T-helper 17 cell (primary cell): ENCODE measurements at regions not wholly inside any gene's neighbourhood (a gene's known extent, or its start where the extent isn't known, plus 50 kb on each side); places are given as distances from the start of the nearest gene placed in this dataset.

Source experiments
- ATAC-seq: fragments of 150-1000 bp; cut with Tn5 transposase; 2 replicates; pipeline ENCODE4 v1.10.0; 2021; ENCODE audit warnings: mild to moderate bottlenecking, moderate library complexity
- DNase-seq, 3 donors: peaks; one replicate each; pipeline versions ENCODE4 v3.0.0 to v3.0.0-alpha.2; 2020 to 2021
- H3K9me3 ChIP-seq: one replicate; pipeline ENCODE4 v1.7.0; 2013; ENCODE audit warnings: low read length, mild to moderate bottlenecking; ENCODE audit not compliant: control insufficient read depth, poor library complexity, severe bottlenecking
- H3K27ac Mint-ChIP-seq: one replicate; pipeline ENCODE4 v1.8.0; 2022; ENCODE audit warnings: mild to moderate bottlenecking, moderate library complexity, mixed read lengths
- H3K27me3 Mint-ChIP-seq: one replicate; pipeline ENCODE4 v1.8.0; 2022; ENCODE audit warnings: mixed read lengths
- H3K36me3 Mint-ChIP-seq: one replicate; pipeline ENCODE4 v1.8.0; 2022; ENCODE audit warnings: low read depth, mixed read lengths
- H3K4me1 Mint-ChIP-seq: one replicate; pipeline ENCODE4 v1.8.0; 2022; ENCODE audit warnings: mild to moderate bottlenecking, mixed read lengths
- H3K4me3 Mint-ChIP-seq: one replicate; pipeline ENCODE4 v1.8.0; 2022; ENCODE audit warnings: mild to moderate bottlenecking, moderate library complexity, mixed read lengths

GRCh38 chr1:221948459-221948858 lies 206.6 kb upstream of the DUSP10 start:
- no peak overlapping the region for H3K27ac Mint-ChIP-seq
- no peak overlapping the region for H3K4me3 Mint-ChIP-seq
- DNase-seq = no peak
- ATAC-seq = no peak
- no peaks in the 10 kb centered on the region for H3K27me3 Mint-ChIP-seq
- H3K4me1 Mint-ChIP-seq = no peaks in the 10 kb centered on the region
- H3K9me3 ChIP-seq = peaks cover 3% of the 10 kb centered on the region
- no peaks in the 10 kb centered on the region for H3K36me3 Mint-ChIP-seq

DNA sequence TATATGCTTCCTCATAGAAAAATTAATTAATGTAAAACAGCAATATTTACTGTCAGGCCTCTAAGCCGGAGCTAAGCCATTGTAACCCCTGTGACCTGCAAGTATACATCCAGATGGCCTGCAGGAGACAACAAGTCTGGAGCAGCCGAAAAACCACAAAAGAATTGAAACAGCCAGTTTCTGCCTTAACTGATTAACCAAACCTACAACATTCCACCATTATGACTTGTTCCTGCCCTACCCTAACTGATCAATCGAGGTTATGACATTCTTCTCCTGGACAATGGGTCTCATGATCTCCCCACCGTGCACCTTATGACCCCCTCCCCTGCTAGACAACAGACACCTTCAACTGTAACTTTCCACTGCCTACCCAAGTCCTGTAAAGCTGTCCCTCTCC lies 205.8 kb upstream of the DUSP10 start:
- H3K9me3 ChIP-seq = peaks cover 3% of the 10 kb centered on the region

GRCh38 chr1:221946768-221947167 lies 204.9 kb upstream of the DUSP10 start:
- peaks cover 3% of the 10 kb centered on the region for H3K9me3 ChIP-seq
- H3K4me1 Mint-ChIP-seq = no peaks in the 10 kb centered on the region
- H3K27me3 Mint-ChIP-seq = no peaks in the 10 kb centered on the region
- DNase-seq (no peak), ATAC-seq (no peak)
- no peak overlapping the region for H3K4me3 Mint-ChIP-seq
- no peaks in the 10 kb centered on the region for H3K36me3 Mint-ChIP-seq
- no peak overlapping the region for H3K27ac Mint-ChIP-seq

More for the DNA sequence above, 205.8 kb upstream of the DUSP10 start:
- no peak for DNase-seq
- Mint-ChIP-seq H3K27ac (no peak overlapping the region), H3K36me3 (no peaks in the 10 kb centered on the region), H3K4me1 (no peaks in the 10 kb centered on the region), H3K27me3 (no peaks in the 10 kb centered on the region), H3K4me3 (no peak overlapping the region)
- no peak for ATAC-seq

- H3K36me3 Mint-ChIP-seq = no peaks in the 10 kb centered on the region
- H3K4me3 Mint-ChIP-seq = no peak overlapping the region
- DNase-seq = no peak
- ATAC-seq = no peak
- peaks cover 3% of the 10 kb centered on the region for H3K9me3 ChIP-seq
- H3K4me1 Mint-ChIP-seq = no peaks in the 10 kb centered on the region
- no peak overlapping the region for H3K27ac Mint-ChIP-seq
- no peaks in the 10 kb centered on the region for H3K27me3 Mint-ChIP-seq
Measured at GRCh38 chr1:221945669-221946068, 203.8 kb upstream of the DUSP10 start.

DNA sequence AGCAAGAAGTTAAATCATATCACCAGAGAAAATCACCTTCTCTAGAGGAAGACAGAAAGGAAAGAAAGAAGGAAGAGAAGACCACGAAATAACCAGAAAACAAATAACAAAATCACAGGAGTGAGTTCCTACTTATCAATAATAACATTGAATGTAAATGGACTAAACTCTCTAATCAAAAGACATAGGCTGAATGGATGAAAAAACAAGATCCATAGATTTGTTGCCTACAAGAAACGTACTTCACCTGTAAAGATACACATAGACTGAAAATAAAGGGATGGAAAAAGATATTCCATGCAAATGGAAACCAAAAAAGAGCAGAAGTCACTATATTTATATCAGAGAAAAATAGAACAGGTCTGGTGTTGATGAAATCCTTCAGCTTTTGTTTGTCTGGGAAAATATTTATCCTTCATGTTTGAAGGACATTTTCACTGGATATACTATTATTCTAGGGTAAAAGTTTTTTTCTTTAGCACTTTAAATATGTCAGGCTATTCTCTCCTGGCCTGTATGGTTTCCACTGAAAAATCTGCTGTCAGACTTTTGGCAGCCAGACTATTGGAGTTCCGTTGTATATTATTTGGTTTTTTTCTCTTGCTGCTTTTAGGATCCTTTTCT lies 202.5 kb upstream of the DUSP10 start:
- DNase-seq (no peak), ATAC-seq (no peak)
- Mint-ChIP-seq H3K27me3 (no peaks in the 10 kb centered on the region), H3K27ac (no peak overlapping the region), H3K36me3 (no peaks in the 10 kb centered on the region), H3K4me3 (no peak overlapping the region), H3K4me1 (no peaks in the 10 kb centered on the region)
- H3K9me3 ChIP-seq = peaks cover 3% of the 10 kb centered on the region

- DNase-seq (no peak), ATAC-seq (no peak)
- H3K27ac Mint-ChIP-seq = no peak overlapping the region
- peaks cover 3% of the 10 kb centered on the region for H3K9me3 ChIP-seq
- no peak overlapping the region for H3K4me3 Mint-ChIP-seq
- H3K27me3 Mint-ChIP-seq = no peaks in the 10 kb centered on the region
- no peaks in the 10 kb centered on the region for H3K36me3 Mint-ChIP-seq
- no peaks in the 10 kb centered on the region for H3K4me1 Mint-ChIP-seq
Measured at GRCh38 chr1:221940631-221941030, 198.7 kb upstream of the DUSP10 start.

GRCh38 chr1:221939607-221940006 lies 197.7 kb upstream of the DUSP10 start:
- Mint-ChIP-seq H3K27me3 (no peaks in the 10 kb centered on the region), H3K4me1 (no peaks in the 10 kb centered on the region), H3K4me3 (no peak overlapping the region), H3K36me3 (no peaks in the 10 kb centered on the region), H3K27ac (no peak overlapping the region)
- H3K9me3 ChIP-seq = no peaks in the 10 kb centered on the region
- ATAC-seq (peak; percentile 54), DNase-seq (no peak)

- DNase-seq (no peak), ATAC-seq (no peak)
- H3K4me3 Mint-ChIP-seq = no peak overlapping the region
- no peak overlapping the region for H3K27ac Mint-ChIP-seq
- H3K27me3 Mint-ChIP-seq = no peaks in the 10 kb centered on the region
- H3K36me3 Mint-ChIP-seq = no peaks in the 10 kb centered on the region
- H3K9me3 ChIP-seq = no peaks in the 10 kb centered on the region
- H3K4me1 Mint-ChIP-seq = no peaks in the 10 kb centered on the region
Measured at GRCh38 chr1:221937155-221937953, 195.5 kb upstream of the DUSP10 start.

GRCh38 chr1:221933814-221934213 lies 191.9 kb upstream of the DUSP10 start:
- H3K9me3 ChIP-seq = no peaks in the 10 kb centered on the region
- Mint-ChIP-seq H3K4me3 (no peak overlapping the region), H3K27me3 (no peaks in the 10 kb centered on the region), H3K4me1 (no peaks in the 10 kb centered on the region), H3K36me3 (no peaks in the 10 kb centered on the region), H3K27ac (no peak overlapping the region)
- DNase-seq = no peak
- no peak for ATAC-seq

- DNase-seq (no peak), ATAC-seq (no peak)
- H3K27ac Mint-ChIP-seq = no peak overlapping the region
- H3K9me3 ChIP-seq = no peaks in the 10 kb centered on the region
- H3K27me3 Mint-ChIP-seq = no peaks in the 10 kb centered on the region
- no peak overlapping the region for H3K4me3 Mint-ChIP-seq
- H3K4me1 Mint-ChIP-seq = no peaks in the 10 kb centered on the region
- H3K36me3 Mint-ChIP-seq = no peaks in the 10 kb centered on the region
Measured at GRCh38 chr1:221926441-221926840, 184.6 kb upstream of the DUSP10 start.

GRCh38 chr1:221925947-221926346 lies 184.1 kb upstream of the DUSP10 start:
- ATAC-seq = no peak
- Mint-ChIP-seq H3K4me3 (no peak overlapping the region), H3K27me3 (no peaks in the 10 kb centered on the region), H3K27ac (no peak overlapping the region), H3K36me3 (no peaks in the 10 kb centered on the region), H3K4me1 (no peaks in the 10 kb centered on the region)
- no peaks in the 10 kb centered on the region for H3K9me3 ChIP-seq
- DNase-seq = no peak

DNA sequence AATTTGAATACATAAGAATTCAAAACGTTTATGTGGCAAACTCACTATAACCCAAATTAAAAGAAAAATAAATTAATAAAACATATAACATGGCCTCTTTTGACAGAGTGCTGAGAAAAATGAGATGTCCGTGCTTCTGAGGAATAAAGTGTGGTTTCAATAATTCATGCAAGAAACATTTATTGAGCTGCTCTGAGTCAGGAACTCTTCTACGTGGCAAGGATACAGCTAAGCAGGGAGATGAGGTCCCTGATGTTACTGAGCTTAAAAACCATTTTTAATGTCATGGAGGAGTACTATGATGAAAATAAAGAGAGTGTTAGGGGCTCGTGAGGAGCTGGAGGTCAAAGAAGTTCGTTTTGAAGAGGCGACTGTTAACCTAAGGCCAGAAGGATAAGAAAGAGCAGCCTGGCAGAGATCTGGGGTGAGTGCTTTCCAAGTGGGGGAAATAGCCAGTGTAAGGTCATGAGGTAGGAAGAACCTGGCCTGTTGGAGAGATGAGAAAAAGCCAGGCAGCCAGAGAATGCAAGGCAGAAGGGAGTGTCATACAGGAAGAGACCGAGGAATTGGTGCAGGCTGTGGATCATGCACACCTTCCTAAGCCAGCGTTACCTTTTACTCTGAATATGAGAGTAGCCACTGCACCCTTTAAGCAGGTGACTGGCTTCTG lies 182.2 kb upstream of the DUSP10 start:
- DNase-seq (no peak), ATAC-seq (no peak)
- H3K4me1 Mint-ChIP-seq = no peaks in the 10 kb centered on the region
- peak overlapping the region; percentile 46 for H3K27ac Mint-ChIP-seq
- H3K36me3 Mint-ChIP-seq = no peaks in the 10 kb centered on the region
- no peaks in the 10 kb centered on the region for H3K27me3 Mint-ChIP-seq
- no peak overlapping the region for H3K4me3 Mint-ChIP-seq
- H3K9me3 ChIP-seq = no peaks in the 10 kb centered on the region

DNA sequence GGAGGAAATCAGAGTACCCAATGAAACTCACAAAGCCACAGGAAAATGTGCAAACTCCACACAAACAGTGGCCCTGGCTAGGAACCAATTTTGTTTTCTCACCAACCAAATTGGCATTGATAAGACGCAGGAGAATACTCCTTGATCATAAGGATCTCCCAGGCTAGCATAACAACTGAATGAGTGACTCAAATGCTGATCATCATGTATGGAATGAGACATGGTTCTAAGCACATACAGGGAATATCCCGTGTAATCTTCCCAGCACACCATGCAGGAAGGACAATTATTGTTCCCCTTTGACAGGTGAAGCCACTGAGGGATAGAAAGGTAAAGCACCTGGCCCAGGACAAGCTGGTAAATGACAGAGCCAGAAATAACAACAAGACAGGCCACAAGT lies 180.0 kb upstream of the DUSP10 start:
- no peaks in the 10 kb centered on the region for H3K27me3 Mint-ChIP-seq
- H3K36me3 Mint-ChIP-seq = no peaks in the 10 kb centered on the region
- H3K4me1 Mint-ChIP-seq = no peaks in the 10 kb centered on the region
- no peak overlapping the region for H3K27ac Mint-ChIP-seq
- DNase-seq (no peak), ATAC-seq (no peak)
- H3K9me3 ChIP-seq = no peaks in the 10 kb centered on the region
- H3K4me3 Mint-ChIP-seq = no peak overlapping the region
